Left renal cortex interstitium (tissue), 4 donors: ENCODE measurements at regions not wholly inside any gene's neighbourhood (a gene's known extent, or its start where the extent isn't known, plus 50 kb on each side); places are given as distances from the start of the nearest gene placed in this dataset.
"Not testable (repeated sequence)": the region's sequence is repeated elsewhere in the genome, so short reads cannot be mapped to it uniquely, and the experiment has no call there.

Experiments
- DNase-seq, 4 donors: peaks; one replicate each; pipeline ENCODE4 v3.0.0-alpha.2; 2013; ENCODE audit warnings: low read depth in 4 of 4, low spot score in 2 of 4, missing footprints in 1 of 4

GRCh38 chr16:60717808-60718207 lies 1318.4 kb downstream of the CDH8 start:
- no peak for DNase-seq

GRCh38 chr16:60712144-60712543 lies 1324.1 kb downstream of the CDH8 start:
- DNase-seq = no peak

- DNase-seq = no peak
These were observed 1331.5 kb downstream of the CDH8 start for GRCh38 chr16:60704726-60705125.

DNA sequence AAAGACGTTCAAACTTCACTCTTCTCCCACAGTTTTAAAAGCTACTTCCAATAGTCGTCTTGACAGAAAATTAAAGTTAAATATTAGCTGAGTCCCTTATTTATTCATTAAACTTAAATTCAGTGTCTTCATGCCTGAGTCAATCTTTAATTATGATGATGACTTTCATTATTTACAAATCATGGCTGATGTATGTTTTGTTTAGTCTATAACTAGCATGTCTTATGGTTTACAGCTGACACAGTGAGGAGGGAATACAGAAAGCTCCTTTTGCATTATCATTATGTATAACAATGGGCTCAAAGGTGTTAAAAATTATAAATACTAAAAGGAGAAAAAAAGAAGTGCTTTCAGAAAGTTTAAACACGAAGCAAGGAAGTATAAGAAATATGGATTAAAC lies 1333.1 kb downstream of the CDH8 start:
- no peak for DNase-seq

GRCh38 chr16:60686824-60687223 lies 1349.4 kb downstream of the CDH8 start:
- no peak for DNase-seq

GRCh38 chr16:60684002-60684401 lies 1352.2 kb downstream of the CDH8 start:
- DNase-seq = no peak

GRCh38 chr16:60682219-60682618 lies 1354.0 kb downstream of the CDH8 start:
- no peak for DNase-seq

DNA sequence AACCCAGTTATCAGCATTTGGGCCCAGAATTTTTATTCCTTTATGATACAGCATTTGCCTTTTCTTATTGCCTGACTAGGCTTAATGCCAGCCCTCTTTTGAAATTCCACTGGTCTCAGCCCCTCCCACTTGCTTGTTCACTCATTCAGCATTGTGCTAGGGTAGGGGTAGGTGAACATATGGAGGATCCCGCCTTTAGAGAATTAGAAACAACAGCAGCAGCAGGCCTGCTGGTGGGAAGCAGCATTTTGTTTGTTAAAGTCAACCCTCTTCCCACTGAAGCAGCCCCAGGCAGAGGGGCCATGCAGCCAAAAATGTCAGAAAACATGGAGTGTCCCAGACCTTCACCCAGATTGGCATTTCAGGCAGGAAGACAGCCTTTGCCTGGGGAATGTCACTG lies 1355.2 kb downstream of the CDH8 start:
- no peak for DNase-seq

GRCh38 chr16:60675022-60675421 lies 1361.2 kb downstream of the CDH8 start:
- DNase-seq = no peak

DNA sequence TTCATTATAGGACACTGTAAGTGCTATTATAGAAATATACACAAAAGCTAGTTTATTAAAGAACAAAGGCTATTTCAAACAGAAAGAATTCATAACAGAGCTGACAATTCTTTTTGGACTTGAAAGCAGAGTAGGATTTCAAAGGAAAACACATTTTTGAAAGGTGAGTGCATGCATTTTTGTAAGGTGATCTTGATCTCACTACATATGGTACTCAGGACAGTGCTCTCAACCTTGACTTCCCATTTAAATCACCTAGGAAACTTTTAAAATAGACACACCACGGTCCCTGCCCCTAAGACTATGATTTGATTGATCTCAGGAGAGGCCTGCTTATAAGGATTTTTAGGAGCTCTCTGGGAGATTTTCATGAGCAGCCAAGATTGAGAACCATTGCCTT lies 1362.0 kb downstream of the CDH8 start:
- no peak for DNase-seq

DNA sequence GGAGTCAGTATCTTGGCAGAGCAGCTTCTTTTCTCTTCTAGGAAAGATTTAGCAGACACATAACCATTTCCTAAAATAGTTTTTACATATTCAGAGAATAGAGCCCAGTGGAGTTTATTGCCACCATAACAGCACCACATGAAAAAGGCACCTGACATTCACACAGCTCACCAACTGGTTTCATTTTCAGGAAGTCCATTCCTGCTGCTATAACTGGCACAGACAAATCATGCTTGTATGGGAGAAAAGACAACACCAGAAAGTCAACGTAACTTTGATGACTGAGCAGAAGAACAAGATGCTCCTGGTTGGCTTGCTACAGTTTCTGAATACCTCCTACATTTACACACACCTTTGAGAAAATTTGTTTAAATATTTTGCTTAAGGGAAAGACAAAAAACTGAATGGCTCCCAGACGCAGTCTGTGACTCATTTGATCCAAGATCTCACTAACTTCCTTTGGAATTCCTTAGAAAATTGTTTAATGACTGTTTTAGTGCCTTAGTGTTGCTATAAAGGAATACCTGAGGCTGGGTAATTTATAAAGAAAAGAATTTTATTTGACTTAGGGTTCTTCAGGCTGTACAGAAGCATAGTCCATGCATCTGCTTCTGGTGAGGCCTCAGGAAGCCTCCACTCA lies 1380.6 kb downstream of the CDH8 start:
- no peak for DNase-seq

- no peak for DNase-seq
These were observed 1384.9 kb downstream of the CDH8 start for GRCh38 chr16:60651346-60651745.

DNA sequence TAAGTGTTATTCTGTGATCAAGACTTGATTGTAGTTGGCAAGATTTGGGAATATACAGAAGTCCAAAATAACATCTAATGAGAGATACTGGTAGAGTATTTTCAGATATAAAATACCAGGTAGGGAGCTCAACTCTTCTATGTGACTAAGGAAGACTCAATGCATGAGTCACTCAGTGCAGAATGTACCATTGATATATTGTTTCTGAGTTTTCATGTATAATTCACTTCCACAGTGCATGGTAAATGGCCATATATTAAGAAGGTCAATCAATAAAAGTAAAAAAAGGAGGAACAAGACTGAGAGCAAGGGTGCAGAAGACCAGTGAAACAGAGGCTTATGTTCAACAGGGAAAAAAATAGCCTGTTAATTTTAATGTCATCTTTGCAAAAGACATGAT lies 1387.9 kb downstream of the CDH8 start:
- DNase-seq = no peak

DNA sequence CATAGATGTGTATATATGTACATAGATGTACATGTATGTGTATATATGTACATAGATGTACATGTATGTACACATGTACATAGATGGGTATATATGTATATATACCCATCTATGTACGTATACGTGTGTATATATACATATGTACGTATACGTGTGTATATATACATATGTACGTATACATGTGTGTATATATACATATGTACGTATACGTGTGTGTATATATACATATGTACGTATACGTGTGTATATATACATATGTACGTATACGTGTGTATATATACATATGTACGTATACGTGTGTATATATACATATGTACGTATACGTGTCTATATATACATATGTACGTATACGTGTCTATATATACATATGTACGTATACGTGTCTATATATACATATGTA lies 1388.8 kb downstream of the CDH8 start:
- not testable (repeated sequence) for DNase-seq

GRCh38 chr16:60646631-60647030 lies 1389.6 kb downstream of the CDH8 start:
- DNase-seq = no peak

- no peak for DNase-seq
These were observed 1390.7 kb downstream of the CDH8 start for GRCh38 chr16:60645541-60645940.

GRCh38 chr16:60642956-60643355 lies 1393.3 kb downstream of the CDH8 start:
- DNase-seq = no peak

DNA sequence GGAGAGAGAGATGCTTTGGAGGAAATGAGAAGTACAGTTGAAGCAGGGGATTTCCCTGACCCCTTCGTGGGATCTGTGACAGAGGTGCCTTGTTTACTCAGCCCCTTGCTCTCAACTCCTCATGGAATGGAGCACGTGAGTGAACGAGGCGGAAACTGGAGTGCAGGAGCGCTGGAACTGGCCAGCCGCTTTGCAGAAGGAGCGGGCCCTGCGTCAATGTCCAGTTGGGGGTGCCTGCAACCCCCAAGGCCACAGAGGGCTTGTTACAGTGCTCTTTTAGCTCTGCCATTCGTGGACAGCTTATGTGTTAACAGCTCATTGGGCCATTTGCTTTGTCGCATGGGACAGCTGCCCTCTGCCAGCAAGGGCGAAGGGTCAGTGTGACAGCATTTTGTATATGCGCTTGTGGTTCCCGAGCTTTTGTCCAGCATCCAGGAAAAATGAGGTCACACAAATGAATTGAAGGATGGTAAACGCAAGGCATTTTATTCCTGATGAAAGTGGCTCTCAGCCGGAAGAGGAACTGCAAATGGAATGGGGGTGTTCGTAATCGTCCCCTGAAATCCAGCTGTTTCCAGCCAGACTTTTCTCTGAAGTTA lies 1395.1 kb downstream of the CDH8 start:
- DNase-seq = no peak

DNA sequence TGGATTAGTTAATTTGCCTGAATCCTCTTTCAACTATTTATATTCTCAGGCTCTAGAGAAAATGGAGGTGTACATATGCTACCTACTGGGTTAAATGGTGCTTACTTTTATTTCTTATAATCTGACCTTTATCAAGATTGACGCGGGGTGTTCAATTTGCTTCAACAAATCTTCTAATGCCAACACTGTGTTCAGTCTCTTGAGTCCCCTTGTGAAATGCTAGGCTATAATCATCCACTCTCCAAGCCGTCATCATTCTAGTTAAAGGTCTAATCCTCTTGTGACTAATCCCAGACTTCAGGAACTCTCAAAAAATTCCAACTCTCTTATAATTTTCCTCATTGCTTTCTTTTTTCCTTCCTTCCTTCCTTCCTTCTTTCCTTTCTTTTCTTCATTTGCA lies 1396.2 kb downstream of the CDH8 start:
- DNase-seq = no peak

GRCh38 chr16:60636636-60637035 lies 1399.6 kb downstream of the CDH8 start:
- DNase-seq = not testable (repeated sequence)

DNA sequence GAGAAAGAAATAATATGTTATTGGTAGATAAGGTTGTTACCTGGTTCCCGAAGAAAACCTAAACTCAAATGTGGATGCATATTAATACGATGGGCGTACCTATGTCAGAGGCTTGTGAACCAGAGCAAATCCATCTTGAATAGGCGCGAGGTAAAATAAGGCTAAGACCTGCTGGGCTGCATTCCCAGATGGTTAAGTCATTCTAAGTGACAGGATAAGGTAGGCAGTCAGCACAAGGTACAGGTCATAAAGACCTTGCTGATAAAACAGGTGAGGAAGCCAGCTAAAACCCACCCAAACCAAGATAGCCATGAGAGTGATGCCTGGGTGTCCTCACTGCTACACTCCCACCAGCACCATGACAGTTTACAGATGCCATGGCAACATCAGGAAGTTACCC lies 1400.1 kb downstream of the CDH8 start:
- DNase-seq = peak in 1 of 4 donors; percentile 3

DNA sequence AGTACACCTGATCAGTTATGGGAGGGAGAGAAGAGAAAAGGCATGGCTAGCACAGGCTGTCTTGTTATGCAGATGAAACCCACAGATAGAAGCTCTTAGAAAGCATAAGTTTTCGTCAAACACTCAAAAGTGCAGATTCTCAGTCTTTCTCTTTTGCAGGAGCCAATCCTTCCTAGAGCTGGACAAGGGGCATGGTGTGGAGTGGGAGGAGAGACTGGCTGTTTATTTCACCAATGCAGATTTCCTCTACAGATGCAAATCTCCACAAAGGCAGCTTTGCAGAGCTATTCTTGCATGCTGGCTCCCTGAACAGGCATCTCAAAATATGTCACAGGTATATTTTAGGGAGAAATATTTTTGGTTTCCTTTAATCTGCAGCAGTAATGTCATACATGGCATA lies 1400.7 kb downstream of the CDH8 start:
- no peak for DNase-seq

- DNase-seq = no peak
These were observed 1424.4 kb downstream of the CDH8 start for GRCh38 chr16:60611844-60612243.
